Psoas muscle (tissue), 7 donors: ENCODE measurements at regions not wholly inside any gene's neighbourhood (a gene's known extent, or its start where the extent isn't known, plus 50 kb on each side); places are given as distances from the start of the nearest gene placed in this dataset.

Source experiments
- ATAC-seq, 4 donors: fragments of 200-7000 bp; cut with Tn5 transposase; one replicate each; pipeline ENCODE4 v1.9.1; 2020; ENCODE audit warnings: moderate library complexity in 3 of 4, mild to moderate bottlenecking in 2 of 4
- DNase-seq, 2 donors: peaks; one replicate each; pipeline ENCODE4 v3.0.0-alpha.2; 2020
- H3K27ac ChIP-seq: fragments of 200-600 bp; one replicate; pipeline ENCODE4 v1.8.0; 2022
- H3K27me3 ChIP-seq, 3 donors: fragments of 200-600 bp in 1 of 3; one replicate each; pipeline versions ENCODE4 v1.6.1 to v1.8.0; 2013 to 2022; ENCODE audit warnings: low read length in 2 of 3, mild to moderate bottlenecking in 2 of 3, moderate library complexity in 1 of 3; ENCODE audit not compliant: insufficient read depth in 3 of 3
- H3K36me3 ChIP-seq, 2 donors: fragments of 200-600 bp in 1 of 2; one replicate each; pipeline versions ENCODE4 v1.6.1 to v1.8.0; 2013 to 2022; ENCODE audit warnings: low read depth in 1 of 2, mild to moderate bottlenecking in 1 of 2, moderate library complexity in 1 of 2; ENCODE audit not compliant: insufficient read depth in 1 of 2
- H3K4me1 ChIP-seq: fragments of 200-600 bp; one replicate; pipeline ENCODE4 v1.8.0; 2022
- H3K4me3 ChIP-seq: fragments of 200-600 bp; one replicate; pipeline ENCODE4 v1.8.0; 2022; ENCODE audit warnings: mild to moderate bottlenecking
- H3K9me3 ChIP-seq: fragments of 200-600 bp; one replicate; pipeline ENCODE4 v1.8.0; 2022
- WGBS, 3 donors: extraction: QIAGEN DNeasy Blood & Tissue Kit; methylation state at CpG; one replicate each; pipeline versions ENCODE4 v1.1.6 to v1.1.7; 2013; 5-methylcytosine and 5-hydroxymethylcytosine counted together
- intact Hi-C, 2 donors: fragments of 100-400 bp; cut with DNase I; formaldehyde crosslinking; loops; one replicate each; pipeline versions ENCODE4 v1.11.0 to v1.14.2; 2022
- TF ChIP-seq, protein P1 (sequence below): fragments of 200-600 bp; IDR thresholded peaks from one replicate; pipeline ENCODE4 v1.8.0; 2022; ENCODE audit warnings: antibody characterized with exemption
- donor health status: healthy with polysubstance abuse.
- donor health status: DM: no; HTN: no; CAD: no; lungs with moderate emphysema.
- donor health status: Bipolar disorder and iron deficiency.
- donor health status: healthy.
- donor health status: DM: yes; HTN: yes; CAD: no.
- donor health status: DM: no; HTN: no; CAD: no.
- donor health status: DM: yes; HTN: yes; CAD: no.

DNA sequence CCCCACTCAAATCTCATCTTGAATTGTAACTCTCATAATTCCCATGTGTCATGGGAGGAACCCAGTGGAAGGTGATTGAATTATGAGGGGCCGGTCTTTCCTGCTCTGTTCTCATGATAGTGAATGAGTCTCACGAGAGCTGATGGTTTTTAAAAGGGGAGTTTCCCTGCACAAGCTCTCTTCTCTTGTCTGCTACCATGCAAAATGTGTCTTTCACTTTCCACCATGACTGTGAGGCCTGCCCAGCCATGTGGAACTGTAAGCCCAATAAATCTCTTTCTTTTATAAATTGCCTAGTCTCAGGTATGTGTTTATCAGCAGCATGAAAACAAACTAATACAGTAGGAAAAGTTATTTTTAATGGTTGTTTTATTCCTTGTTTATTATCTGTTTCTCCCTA is 146.0 kb downstream of the FSCB start:
- TF ChIP-seq, protein P1, sequence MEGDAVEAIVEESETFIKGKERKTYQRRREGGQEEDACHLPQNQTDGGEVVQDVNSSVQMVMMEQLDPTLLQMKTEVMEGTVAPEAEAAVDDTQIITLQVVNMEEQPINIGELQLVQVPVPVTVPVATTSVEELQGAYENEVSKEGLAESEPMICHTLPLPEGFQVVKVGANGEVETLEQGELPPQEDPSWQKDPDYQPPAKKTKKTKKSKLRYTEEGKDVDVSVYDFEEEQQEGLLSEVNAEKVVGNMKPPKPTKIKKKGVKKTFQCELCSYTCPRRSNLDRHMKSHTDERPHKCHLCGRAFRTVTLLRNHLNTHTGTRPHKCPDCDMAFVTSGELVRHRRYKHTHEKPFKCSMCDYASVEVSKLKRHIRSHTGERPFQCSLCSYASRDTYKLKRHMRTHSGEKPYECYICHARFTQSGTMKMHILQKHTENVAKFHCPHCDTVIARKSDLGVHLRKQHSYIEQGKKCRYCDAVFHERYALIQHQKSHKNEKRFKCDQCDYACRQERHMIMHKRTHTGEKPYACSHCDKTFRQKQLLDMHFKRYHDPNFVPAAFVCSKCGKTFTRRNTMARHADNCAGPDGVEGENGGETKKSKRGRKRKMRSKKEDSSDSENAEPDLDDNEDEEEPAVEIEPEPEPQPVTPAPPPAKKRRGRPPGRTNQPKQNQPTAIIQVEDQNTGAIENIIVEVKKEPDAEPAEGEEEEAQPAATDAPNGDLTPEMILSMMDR, result no peak
- H3K9me3 ChIP-seq, result no peaks in the 10 kb centered on the region
- intact Hi-C loops, result no loop called here
- H3K27ac ChIP-seq, result no peak overlapping the region
- H3K27me3 ChIP-seq, result no peaks in the 10 kb centered on the region
- WGBS, 3 donors, result 69 to 77% (median 71%) methylated on average over 2 of the region's 2 CpGs
- H3K36me3 ChIP-seq, result no peaks in the 10 kb centered on the region
- no peak overlapping the region for H3K4me3 ChIP-seq
- ATAC-seq (no peak), DNase-seq (no peak)
- no peaks in the 10 kb centered on the region for H3K4me1 ChIP-seq

DNA sequence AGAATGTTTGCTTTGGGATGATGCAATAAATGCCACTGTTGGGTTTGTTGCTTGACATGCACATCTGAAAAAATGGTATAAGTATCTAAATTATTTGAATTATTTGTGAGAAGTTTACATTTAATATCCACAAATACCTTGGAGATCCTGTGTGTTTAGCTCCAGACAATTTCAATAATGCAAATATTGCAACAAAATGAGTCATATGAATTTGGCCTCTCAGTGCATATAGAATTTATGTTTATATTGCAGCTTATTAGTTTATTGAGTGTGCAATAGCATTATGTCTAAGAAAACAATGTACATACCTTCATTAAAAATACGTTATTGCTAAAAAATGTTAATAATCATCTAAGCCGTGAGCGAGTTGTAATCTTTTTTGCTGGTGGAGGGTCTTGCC is 153.3 kb downstream of the FSCB start:
- DNase-seq (no peak), ATAC-seq (no peak)
- WGBS, 3 donors, result 88 to 92% (median 91%) methylated on average over 3 of the region's 3 CpGs
- Histone ChIP-seq H3K36me3 (no peaks in the 10 kb centered on the region), H3K27me3 (no peaks in the 10 kb centered on the region), H3K27ac (no peak overlapping the region), H3K4me1 (no peaks in the 10 kb centered on the region), H3K9me3 (no peaks in the 10 kb centered on the region), H3K4me3 (no peak overlapping the region)
- TF ChIP-seq, protein P1, result no peak
- intact Hi-C loops, result no loop called here

- 29 to 38% (median 36%) methylated on average over 1 of the region's 1 CpG for WGBS, 3 donors
- DNase-seq, result no peak
- Histone ChIP-seq H3K9me3 (peaks cover 5% of the 10 kb centered on the region), H3K4me3 (no peak overlapping the region), H3K27ac (no peak overlapping the region), H3K4me1 (no peaks in the 10 kb centered on the region), H3K36me3 (no peaks in the 10 kb centered on the region), H3K27me3 (no peaks in the 10 kb centered on the region)
- ATAC-seq, result no peak
- TF ChIP-seq, protein P1, result no peak
- intact Hi-C loops, result no loop called here
Measured at GRCh38 chr14:44352201-44352600, 154.9 kb downstream of the FSCB start.

DNA sequence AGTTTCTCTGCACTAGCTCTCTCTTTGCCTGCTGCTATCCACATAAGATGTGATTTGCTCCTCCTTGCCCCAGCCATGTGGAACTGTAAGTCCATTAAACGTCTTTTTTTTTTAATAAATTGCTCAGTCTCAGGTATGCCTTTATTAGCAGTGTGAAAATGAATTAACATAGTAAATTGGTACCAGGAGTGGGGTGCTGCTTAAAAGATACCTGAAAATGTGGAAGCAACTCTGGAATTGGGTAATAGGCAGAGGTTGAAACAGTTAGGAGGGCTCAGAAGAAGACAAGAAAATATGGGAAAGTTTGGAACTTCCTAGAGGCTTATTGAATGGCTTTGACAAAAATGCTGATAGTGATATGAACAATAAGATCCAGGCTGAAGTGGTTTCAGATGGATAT is 159.8 kb downstream of the FSCB start:
- intact Hi-C loops, result no loop called here
- peaks cover 19% of the 10 kb centered on the region for H3K9me3 ChIP-seq
- H3K36me3 ChIP-seq, result no peaks in the 10 kb centered on the region
- no peak overlapping the region for H3K4me3 ChIP-seq
- no peak for ATAC-seq
- H3K27me3 ChIP-seq, result no peaks in the 10 kb centered on the region
- WGBS, 3 donors, result 21 to 38% (median 30%) methylated on average over 1 of the region's 1 CpG
- DNase-seq, result no peak
- no peaks in the 10 kb centered on the region for H3K4me1 ChIP-seq
- H3K27ac ChIP-seq, result no peak overlapping the region
- TF ChIP-seq, protein P1, result no peak

- ATAC-seq (no peak), DNase-seq (no peak)
- H3K4me1 ChIP-seq, result no peaks in the 10 kb centered on the region
- no peak overlapping the region for H3K27ac ChIP-seq
- intact Hi-C loops, result no loop called here
- TF ChIP-seq, protein P1, result no peak
- H3K27me3 ChIP-seq, result no peaks in the 10 kb centered on the region
- 63 to 70% (median 66%) methylated on average over 3 of the region's 3 CpGs for WGBS, 3 donors
- no peak overlapping the region for H3K4me3 ChIP-seq
- no peaks in the 10 kb centered on the region for H3K36me3 ChIP-seq
- peaks cover 3% of the 10 kb centered on the region for H3K9me3 ChIP-seq
Measured at GRCh38 chr14:44341116-44341515, 166.0 kb downstream of the FSCB start.
